ENCODE measurements at regions not wholly inside any gene's neighbourhood (a gene's known extent, or its start where the extent isn't known, plus 50 kb on each side); places are given as distances from the start of the nearest gene placed in this dataset.

DNA sequence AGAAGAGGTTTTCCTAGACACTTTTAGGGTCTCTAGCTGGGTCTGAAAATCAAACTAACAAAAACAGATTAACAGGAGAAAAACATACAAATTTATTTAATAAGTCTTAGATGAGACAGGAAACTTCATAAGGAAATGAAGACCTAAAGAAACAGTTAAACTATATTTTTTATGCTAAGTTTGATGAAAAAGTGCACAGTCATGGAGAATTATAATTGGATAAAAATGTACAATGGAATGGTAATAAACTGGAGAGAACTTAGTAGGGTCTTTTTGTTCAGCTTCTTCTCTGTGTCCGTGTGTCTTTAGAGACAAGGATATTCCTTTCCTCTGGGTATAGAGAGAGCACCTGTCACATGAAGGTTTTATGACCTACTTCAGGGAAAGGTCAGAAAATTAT lies 323.4 kb downstream of the RAB38 start:
- Histone ChIP-seq H3K9me3 (no peaks in the 10 kb centered on the region), H3K27ac (no peak overlapping the region), H3K36me3 (no peaks in the 10 kb centered on the region), H3K27me3 (no peaks in the 10 kb centered on the region), H3K4me3 (ENCODE audit: low read depth in 1 of 2, low read length in 1 of 2) (no peak overlapping the region), H3K4me1 (ENCODE audit: control insufficient read depth in 1 of 2, insufficient read depth in 1 of 2, low read depth in 1 of 2, low read length in 1 of 2) (no peaks in the 10 kb centered on the region)
- TF ChIP-seq, protein P1, sequence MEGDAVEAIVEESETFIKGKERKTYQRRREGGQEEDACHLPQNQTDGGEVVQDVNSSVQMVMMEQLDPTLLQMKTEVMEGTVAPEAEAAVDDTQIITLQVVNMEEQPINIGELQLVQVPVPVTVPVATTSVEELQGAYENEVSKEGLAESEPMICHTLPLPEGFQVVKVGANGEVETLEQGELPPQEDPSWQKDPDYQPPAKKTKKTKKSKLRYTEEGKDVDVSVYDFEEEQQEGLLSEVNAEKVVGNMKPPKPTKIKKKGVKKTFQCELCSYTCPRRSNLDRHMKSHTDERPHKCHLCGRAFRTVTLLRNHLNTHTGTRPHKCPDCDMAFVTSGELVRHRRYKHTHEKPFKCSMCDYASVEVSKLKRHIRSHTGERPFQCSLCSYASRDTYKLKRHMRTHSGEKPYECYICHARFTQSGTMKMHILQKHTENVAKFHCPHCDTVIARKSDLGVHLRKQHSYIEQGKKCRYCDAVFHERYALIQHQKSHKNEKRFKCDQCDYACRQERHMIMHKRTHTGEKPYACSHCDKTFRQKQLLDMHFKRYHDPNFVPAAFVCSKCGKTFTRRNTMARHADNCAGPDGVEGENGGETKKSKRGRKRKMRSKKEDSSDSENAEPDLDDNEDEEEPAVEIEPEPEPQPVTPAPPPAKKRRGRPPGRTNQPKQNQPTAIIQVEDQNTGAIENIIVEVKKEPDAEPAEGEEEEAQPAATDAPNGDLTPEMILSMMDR (IDR thresholded peaks at IDR 0.05), result no peak

DNA sequence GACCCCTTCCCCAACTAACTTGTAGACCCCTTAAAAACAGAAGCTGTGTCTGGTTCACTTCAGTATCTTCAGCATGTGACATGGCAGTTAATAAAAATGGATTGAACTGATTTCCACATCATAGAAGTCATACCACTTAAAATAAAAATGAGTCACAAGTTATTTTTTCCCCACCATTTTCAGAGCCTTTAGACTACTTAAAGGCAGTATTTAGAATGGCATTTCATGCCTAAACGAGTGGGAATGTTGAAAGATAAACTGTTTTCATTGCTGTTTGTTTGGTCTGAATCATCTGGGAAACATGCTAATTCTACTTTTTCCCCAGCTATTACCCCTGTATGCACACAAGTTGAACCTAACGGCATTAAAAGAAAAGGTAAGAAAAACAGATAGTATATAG lies 324.0 kb downstream of the RAB38 start:
- Histone ChIP-seq H3K9me3 (no peaks in the 10 kb centered on the region), H3K27me3 (no peaks in the 10 kb centered on the region), H3K4me1 (ENCODE audit: control insufficient read depth in 1 of 2, insufficient read depth in 1 of 2, low read depth in 1 of 2, low read length in 1 of 2) (no peaks in the 10 kb centered on the region), H3K27ac (no peak overlapping the region), H3K36me3 (no peaks in the 10 kb centered on the region), H3K4me3 (ENCODE audit: low read depth in 1 of 2, low read length in 1 of 2) (no peak overlapping the region)
- TF ChIP-seq, protein P1 (IDR thresholded peaks at IDR 0.05), result no peak

DNA sequence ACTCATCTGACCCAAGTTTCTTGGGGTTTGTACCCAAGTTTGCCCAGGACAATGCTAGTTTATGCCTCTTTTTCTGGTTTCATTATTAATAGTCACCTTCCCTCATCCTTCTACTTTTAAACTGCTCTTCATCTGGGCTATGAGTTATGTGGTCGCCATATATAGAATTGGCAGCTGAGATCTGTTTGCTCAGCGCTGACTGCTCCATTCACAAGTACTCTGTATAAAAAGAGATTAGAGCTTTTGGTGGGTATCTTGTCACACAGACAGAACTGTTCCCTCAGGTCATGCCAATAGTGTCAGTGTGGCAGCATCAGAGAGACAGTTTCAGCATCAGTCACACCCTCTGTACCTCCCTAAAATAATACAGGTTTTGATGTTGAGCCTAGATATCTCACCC lies 326.0 kb downstream of the RAB38 start:
- H3K27me3 ChIP-seq, result no peaks in the 10 kb centered on the region
- no peaks in the 10 kb centered on the region for H3K9me3 ChIP-seq
- H3K27ac ChIP-seq, result no peak overlapping the region
- TF ChIP-seq, protein P1 (IDR thresholded peaks at IDR 0.05), result no peak
- H3K4me3 ChIP-seq (ENCODE audit: low read depth in 1 of 2, low read length in 1 of 2), result no peak overlapping the region
- no peaks in the 10 kb centered on the region for H3K4me1 ChIP-seq (ENCODE audit: control insufficient read depth in 1 of 2, insufficient read depth in 1 of 2, low read depth in 1 of 2, low read length in 1 of 2)
- no peaks in the 10 kb centered on the region for H3K36me3 ChIP-seq

DNA sequence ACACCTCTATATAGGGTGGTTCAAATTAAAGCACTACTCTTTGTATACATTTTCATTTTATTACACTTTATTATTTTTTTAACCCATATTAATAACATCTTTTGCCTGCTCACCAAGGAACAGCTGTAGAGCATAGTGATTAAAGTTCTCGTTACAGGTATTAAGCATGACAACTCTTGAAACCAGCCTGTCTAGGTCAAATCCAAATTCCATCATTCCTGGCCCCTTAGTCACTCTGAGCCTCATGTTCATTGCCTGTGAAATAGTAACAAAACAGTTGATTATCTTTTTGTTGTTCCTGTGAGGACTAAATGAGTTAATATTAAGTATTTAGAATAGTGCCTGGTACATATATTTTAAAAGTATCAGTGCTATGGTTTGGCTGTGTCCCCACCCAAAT lies 334.5 kb downstream of the RAB38 start:
- Histone ChIP-seq H3K36me3 (no peaks in the 10 kb centered on the region), H3K27ac (no peak overlapping the region), H3K9me3 (no peaks in the 10 kb centered on the region), H3K27me3 (no peaks in the 10 kb centered on the region), H3K4me3 (ENCODE audit: low read depth in 1 of 2, low read length in 1 of 2) (no peak overlapping the region), H3K4me1 (ENCODE audit: control insufficient read depth in 1 of 2, insufficient read depth in 1 of 2, low read depth in 1 of 2, low read length in 1 of 2) (no peaks in the 10 kb centered on the region)
- TF ChIP-seq, protein P1 (IDR thresholded peaks at IDR 0.05), result no peak

DNA sequence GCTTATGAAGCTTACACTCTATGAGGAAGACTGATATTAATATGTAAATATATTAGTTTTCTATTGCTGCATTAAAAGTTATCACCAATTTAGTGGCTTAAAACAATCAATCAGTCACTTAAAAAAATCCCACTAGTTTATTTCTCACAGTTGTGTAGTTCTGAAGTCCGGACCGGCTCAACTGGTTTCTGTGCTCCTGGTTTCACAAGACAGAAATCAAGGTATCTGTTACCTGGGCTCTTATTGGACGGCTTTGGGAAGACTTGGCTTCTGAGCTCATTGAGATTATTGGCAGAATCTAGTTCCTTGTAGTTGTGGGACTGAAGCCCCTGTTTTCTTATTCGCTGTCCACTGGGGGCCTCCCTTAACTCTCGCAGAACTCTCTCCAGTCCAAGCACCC lies 343.0 kb downstream of the RAB38 start:
- Histone ChIP-seq H3K36me3 (no peaks in the 10 kb centered on the region), H3K9me3 (no peaks in the 10 kb centered on the region), H3K27ac (no peak overlapping the region), H3K4me1 (ENCODE audit: control insufficient read depth in 1 of 2, insufficient read depth in 1 of 2, low read depth in 1 of 2, low read length in 1 of 2) (no peaks in the 10 kb centered on the region), H3K27me3 (no peaks in the 10 kb centered on the region), H3K4me3 (ENCODE audit: low read depth in 1 of 2, low read length in 1 of 2) (no peak overlapping the region)
- TF ChIP-seq, protein P1 (IDR thresholded peaks at IDR 0.05), result no peak

DNA sequence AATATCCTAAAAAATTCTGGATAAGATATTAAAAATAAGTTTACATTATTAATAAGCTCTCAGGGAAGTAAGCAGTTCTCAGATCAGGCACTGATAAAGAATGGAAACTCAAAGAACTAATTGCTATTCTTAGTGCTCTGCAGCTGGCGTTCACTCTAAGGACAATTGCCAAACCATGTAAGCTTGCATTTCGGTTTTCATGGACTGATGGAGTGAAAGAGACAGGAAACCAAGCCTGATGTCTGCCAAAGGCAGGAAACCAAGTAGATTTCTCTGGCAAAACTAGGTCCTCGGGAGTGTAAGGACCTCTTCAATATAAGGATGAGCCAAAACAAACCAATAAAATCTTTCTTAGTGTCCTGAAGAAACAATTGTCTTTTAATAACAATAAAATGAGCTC lies 355.2 kb downstream of the RAB38 start:
- no peak overlapping the region for H3K4me3 ChIP-seq (ENCODE audit: low read depth in 1 of 2, low read length in 1 of 2)
- H3K27ac ChIP-seq, result no peak overlapping the region
- TF ChIP-seq, protein P1 (IDR thresholded peaks at IDR 0.05), result no peak
- H3K27me3 ChIP-seq, result no peaks in the 10 kb centered on the region
- H3K4me1 ChIP-seq (ENCODE audit: control insufficient read depth in 1 of 2, insufficient read depth in 1 of 2, low read depth in 1 of 2, low read length in 1 of 2), result no peaks in the 10 kb centered on the region
- H3K36me3 ChIP-seq, result no peaks in the 10 kb centered on the region
- no peaks in the 10 kb centered on the region for H3K9me3 ChIP-seq

All from neutrophil (primary cell).